ENCODE measurements at regions not wholly inside any gene's neighbourhood (a gene's known extent, or its start where the extent isn't known, plus 50 kb on each side); places are given as distances from the start of the nearest gene placed in this dataset.
"Not testable (repeated sequence)": the region's sequence is repeated elsewhere in the genome, so short reads cannot be mapped to it uniquely, and the experiment has no call there.

GRCh38 chr10:44569193-44570091 lies 184.5 kb upstream of the CXCL12 start:
- DNase-seq, result no peak

- no peak for DNase-seq
Observed at GRCh38 chr10:44571701-44572100, 186.8 kb upstream of the CXCL12 start.

DNA sequence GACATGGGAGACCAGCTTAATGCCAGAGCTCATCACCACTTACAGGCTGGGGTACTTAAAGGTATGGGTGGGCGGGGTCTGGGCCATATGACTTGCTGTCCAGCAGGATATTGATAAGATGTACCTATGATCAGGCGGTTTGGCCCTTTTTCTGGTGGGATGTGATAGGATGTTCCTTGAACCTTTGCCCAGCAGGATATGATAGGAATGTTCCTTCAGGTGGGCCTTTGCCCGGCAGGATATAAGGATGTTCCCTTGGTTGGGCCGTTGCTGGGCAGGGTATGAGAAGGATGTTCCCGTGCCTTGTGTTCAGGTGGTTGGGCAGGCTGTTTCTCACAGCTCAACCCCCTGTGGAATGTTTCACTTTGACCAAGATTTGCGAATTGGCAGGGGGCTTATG lies 187.2 kb upstream of the CXCL12 start:
- DNase-seq, result no peak

DNA sequence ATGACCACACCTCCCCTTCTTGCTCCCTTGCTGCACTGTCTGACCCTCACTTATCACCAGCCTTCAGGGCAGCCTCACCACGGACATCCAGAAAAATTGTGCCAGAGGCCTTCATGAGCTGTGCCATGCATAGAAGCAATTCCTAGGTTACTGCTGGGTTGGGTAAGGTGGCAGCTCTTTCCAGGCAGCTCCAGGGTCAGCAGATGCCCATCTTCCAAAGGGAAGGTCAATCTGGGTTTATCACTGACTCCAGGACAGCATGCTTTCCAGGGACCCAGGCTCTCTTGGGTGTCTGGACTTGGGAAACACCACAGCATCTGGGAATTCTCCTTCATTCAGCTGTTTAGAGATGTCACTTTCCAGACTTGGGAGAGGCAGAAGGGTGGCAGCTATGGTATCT lies 188.9 kb upstream of the CXCL12 start:
- no peak for DNase-seq

GRCh38 chr10:44574596-44575480 lies 189.9 kb upstream of the CXCL12 start:
- no peak for DNase-seq

DNA sequence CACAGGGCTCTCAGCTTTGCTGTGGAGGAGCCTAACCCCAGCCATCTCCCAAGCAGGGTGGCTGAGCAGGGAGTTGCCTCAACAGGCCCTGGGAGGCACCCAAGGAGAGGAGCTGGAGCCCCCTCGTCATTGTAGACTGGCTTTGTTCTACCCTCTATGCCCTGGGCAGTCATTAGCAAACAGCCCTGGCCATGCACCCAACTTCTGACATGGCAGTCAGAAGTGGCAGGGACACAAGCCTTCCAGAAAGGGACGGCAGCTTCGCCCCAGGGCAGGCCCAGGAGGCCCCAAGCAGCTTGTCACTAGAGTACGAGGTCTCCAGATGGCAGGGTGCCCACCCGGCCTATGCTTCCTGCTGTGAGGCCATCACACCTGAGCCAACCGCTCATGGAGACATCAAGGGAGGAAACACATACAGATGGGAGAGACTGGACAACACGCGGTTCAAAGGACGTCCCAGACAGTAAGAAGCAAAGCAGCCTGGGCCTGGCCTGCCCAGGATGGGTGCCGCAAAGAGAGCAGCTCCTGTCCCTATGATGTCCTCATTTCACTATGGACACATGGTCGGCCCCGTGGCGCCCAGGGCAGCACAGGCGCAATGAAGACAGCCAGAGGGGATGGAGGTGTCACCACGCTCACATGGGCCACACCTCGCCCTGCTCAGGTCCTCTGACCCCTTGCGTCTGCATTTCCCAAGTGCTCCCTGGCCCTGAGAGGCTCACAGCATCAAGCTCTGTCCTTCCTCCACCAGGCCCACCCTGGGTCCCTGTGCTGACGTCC lies 190.9 kb upstream of the CXCL12 start:
- no peak for DNase-seq

- DNase-seq, result no peak
Observed at GRCh38 chr10:44576702-44577191, 191.8 kb upstream of the CXCL12 start.

DNA sequence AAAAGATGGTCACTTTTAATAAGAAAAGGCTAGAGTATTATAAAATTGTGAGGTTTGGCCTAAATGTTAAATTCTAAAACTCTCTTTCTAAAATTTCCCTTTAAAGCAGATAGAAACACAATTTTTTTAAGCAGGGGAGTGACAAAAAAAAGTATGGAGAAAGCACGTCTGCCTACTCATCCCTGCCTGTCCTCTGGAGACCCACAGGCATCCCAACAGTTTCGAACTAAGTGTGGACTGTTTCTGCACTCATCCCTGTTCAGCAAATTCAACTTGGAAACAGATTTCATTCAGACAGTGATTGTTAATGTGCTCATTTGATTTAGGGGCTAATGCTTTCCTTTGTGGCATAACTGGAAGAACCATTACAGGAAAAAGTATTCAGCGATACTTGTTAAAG lies 192.6 kb upstream of the CXCL12 start:
- no peak for DNase-seq

DNA sequence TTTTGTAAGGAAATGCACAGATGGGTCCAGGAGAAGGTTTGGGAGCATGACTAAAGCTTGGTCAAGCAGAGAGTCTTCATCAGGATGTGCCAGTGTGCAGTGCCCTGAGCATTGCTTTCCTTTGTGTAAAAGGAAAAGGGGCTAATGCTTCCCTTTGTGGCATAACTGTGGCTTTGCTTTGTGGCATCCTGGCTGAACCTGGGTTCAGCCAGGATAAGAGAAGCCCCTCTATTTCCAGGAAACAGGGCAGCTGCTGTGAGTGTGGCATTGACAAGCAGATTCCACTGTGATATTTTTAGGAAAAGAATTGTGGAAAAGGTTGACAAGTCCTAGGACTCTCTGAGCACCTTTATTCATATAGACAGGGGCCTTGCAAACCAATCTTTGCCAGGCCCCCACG lies 193.4 kb upstream of the CXCL12 start:
- DNase-seq, result no peak

GRCh38 chr10:44578963-44579362 lies 194.1 kb upstream of the CXCL12 start:
- DNase-seq, result not testable (repeated sequence)

DNA sequence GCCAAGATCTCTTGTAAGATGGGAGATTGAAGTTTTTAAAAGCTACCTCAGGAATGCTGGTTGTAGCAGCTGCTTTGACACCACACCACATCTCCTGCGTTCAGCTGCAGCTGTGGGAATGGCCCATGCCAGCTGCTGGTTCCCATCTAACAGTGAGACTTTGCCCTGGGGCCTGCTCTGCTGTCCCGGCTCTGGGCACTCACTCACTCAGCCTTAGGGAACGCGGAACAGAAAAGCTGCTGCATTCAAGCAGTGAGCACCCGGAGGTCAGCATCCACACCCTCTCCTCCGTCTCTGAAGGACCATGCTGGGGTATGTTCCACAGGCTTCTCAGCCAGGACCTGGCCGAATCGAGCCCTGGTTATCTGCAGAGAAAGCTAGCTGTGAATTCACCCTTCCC lies 197.1 kb upstream of the CXCL12 start:
- DNase-seq, result no peak

- no peak for DNase-seq
Observed at GRCh38 chr10:44587488-44588318, 202.8 kb upstream of the CXCL12 start.

DNA sequence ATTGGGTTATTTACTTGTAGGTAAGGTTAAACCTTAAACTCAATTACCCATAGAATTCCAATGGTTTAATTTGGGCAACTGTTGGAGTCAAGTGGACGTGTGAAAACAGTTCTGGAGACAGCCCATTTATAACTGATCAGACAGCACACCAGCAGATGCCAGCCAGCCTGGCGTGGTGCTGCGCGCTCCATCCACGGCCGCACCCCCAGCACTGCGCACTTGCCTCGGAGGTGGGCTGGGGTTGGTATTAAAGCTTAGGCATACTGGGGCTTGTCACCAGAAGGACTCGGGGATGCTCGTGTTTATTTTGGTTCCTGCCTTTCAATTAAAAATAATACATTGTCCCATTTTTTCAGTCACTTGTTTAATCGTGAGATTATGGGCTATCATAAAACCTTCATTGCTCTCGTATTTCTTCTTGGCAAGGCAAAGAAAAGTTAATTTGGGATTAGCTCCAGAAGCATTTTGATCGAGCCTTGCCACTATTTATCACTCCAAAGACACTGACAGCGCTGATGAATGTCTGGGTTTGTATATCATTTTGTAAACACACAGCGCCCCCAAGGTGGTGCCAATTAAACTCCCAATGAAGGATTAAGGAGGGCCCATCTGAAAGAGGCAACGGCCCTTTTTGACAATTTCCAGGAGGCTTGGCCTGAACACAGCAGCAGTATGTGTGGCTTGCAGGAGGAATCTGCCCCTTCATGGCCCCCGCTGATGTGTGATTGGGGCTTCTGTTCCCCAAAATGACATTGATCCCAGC lies 204.5 kb upstream of the CXCL12 start:
- DNase-seq, result no peak

- no peak for DNase-seq
Observed at GRCh38 chr10:44589944-44590449, 205.1 kb upstream of the CXCL12 start.

DNA sequence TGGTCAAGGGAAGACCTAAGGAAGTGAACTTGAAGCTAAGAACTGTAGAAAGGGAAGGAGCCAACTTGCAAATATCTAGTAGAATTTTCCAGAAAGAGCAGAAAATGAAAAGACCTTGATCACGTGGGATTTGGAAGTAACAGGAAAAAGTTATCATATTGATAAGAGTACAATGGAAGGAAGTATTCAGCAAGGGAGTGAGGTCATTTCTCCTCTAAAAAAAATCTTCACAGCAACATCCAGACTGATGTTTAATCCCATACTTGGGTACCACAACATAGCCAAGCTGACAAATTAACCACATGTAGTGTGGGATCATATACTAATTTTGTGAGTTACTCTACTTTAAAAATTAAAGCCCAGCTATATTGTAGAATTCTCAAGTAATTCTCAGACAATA lies 207.0 kb upstream of the CXCL12 start:
- DNase-seq, result no peak

DNA sequence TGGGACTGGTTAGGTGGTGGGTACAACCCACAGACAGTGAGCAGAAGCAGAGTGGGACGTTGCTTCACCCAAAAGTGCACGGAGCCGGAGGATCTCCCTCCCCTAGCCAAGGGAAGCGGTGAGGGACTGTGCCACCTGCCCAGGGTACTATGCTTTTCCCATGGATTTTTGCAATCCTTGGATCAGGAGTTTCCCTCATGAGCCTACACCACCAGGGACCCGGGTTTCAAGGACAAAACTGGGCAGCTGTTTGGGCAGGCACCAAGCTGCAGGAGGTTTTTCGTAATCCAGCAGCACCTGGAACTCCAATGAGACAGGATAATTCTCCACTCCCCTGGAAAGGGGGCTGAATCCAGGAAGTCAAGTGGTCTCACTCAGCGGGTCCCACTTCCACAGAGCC lies 209.1 kb upstream of the CXCL12 start:
- DNase-seq, result no peak

DNA sequence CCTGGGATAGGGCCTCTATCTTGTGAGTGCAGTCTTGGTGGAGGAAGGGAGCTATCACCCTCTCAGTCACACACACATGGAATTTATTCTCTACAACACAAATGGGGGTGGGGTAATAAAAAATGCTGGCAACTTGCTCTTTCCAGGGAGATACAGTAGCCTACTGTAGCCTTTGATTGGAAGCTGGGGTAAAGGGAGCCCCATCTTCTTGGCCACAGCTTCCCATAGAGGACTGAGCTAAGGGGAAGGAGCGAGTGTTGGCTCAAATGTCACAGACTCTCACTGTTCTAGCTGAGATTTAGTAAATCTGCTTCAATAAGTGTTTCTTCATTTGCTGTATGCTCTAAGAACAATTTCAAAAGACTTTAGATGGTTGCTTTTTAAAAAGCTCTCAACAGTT lies 222.2 kb upstream of the CXCL12 start:
- DNase-seq, result no peak

DNA sequence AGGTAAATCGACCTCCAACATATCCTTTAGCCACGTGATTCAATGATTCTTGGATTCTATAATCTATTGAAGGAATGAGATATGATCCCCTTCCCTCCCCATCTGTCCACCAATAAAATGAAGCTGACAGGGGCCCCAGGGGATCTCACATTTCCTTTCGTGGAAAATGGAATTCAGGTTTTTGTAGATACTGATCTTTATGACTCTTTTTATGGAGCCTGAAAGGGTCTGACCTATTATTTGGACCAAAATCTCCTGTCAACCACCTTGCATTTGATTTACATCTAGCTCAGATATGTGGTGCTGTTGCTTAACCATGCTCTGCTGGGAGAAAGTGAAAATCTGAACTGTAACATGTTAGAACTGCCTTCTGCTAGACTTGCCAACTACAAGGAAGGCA lies 234.0 kb upstream of the CXCL12 start:
- no peak for DNase-seq

DNA sequence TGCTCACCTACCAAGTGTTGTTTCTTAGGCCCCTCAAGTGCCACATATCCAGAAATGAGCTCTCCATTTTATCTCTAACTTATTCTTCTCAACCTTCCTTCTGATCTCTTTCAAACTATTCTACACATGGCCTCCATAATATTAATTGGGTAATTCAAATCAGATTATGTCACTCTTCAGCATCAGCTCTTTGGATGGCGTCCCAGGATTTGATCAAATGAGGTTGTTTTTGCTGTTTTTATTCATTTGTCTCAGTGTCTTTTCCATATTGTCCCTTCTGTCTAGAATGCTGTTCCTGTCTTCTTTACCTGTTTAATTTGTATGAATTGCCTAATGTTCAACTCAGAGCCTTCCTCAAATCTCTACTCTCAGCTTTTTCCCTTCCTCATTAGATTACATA lies 234.6 kb upstream of the CXCL12 start:
- no peak for DNase-seq

DNA sequence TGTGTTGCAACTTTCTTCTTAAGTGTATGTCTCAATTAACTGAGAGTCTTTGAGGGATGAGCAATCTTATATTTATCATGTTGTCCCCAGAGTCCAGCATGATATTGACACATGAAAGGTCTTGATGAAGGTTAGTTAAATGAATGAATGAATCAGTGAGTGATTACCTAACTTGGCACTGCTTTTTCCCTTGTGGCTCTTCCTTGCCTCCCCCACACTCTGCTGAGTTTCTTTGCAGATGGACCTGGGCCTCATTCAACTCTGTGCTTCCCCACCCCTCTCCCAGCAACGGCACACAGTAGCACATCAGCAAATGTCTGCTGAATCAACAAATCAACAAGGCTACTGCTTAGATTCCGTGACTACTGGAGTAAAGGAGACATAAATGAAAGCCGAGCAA lies 235.1 kb upstream of the CXCL12 start:
- DNase-seq, result no peak

Measured in GOT3 (cell line).